ENCODE measurements at regions not wholly inside any gene's neighbourhood (a gene's known extent, or its start where the extent isn't known, plus 50 kb on each side); places are given as distances from the start of the nearest gene placed in this dataset.

DNA sequence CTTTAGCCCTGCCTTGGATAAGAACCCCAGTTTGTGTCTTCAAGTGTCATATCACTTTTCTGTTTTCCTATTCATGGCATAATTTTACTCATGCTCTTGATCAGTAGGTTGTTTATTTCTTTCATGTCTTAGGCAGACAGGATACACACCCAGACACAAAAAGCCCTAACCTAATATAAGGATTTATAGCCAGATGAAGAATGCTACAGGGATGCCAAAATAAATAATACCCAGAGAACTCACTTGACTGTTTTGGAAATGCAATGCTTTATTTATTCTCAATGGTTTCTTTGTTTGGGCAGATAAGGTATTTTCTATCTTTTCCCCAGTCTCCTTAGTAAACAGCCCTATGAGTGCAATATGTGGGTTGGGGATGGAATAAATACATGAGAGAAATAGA, 424.0 kb upstream of the PDZRN3 start:
- TF ChIP-seq POLR2A (IDR thresholded peaks at IDR 0.05): no peak
- TF ChIP-seq, protein P1, sequence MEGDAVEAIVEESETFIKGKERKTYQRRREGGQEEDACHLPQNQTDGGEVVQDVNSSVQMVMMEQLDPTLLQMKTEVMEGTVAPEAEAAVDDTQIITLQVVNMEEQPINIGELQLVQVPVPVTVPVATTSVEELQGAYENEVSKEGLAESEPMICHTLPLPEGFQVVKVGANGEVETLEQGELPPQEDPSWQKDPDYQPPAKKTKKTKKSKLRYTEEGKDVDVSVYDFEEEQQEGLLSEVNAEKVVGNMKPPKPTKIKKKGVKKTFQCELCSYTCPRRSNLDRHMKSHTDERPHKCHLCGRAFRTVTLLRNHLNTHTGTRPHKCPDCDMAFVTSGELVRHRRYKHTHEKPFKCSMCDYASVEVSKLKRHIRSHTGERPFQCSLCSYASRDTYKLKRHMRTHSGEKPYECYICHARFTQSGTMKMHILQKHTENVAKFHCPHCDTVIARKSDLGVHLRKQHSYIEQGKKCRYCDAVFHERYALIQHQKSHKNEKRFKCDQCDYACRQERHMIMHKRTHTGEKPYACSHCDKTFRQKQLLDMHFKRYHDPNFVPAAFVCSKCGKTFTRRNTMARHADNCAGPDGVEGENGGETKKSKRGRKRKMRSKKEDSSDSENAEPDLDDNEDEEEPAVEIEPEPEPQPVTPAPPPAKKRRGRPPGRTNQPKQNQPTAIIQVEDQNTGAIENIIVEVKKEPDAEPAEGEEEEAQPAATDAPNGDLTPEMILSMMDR (IDR thresholded peaks at IDR 0.05): no peak

Data from Peyer's patch (tissue), 4 donors.